Natural killer cell (primary cell): ENCODE measurements at regions not wholly inside any gene's neighbourhood (a gene's known extent, or its start where the extent isn't known, plus 50 kb on each side); places are given as distances from the start of the nearest gene placed in this dataset.

Source experiments
- ATAC-seq, 3 donors: fragments of 150-1000 bp in 2 of 3; fragments of 200-7000 bp in 1 of 3; cut with Tn5 transposase; 1 replicate in 1 of 3; 2 replicates in 2 of 3; pipeline ENCODE4 v1.10.0; 2021; ENCODE audit warnings: mild to moderate bottlenecking in 2 of 3, moderate library complexity in 2 of 3
- DNase-seq, 2 donors: peaks; one replicate each; pipeline versions ENCODE4 v3.0.0 to v3.0.0-alpha.2; 2013 to 2021; ENCODE audit warnings: mixed read lengths in 1 of 2
- H3K27ac ChIP-seq: one replicate; pipeline ENCODE4 v1.5.1; 2013; ENCODE audit warnings: mild to moderate bottlenecking, low read length
- H3K27me3 ChIP-seq: one replicate; pipeline ENCODE4 v1.6.1; 2013; ENCODE audit warnings: low read length; ENCODE audit not compliant: control insufficient read depth, insufficient read depth
- H3K36me3 ChIP-seq: one replicate; pipeline ENCODE4 v1.6.1; 2013; ENCODE audit warnings: low read length; ENCODE audit not compliant: control insufficient read depth, insufficient read depth
- H3K4me1 ChIP-seq: one replicate; pipeline ENCODE4 v1.6.1; 2013; ENCODE audit warnings: low read length; ENCODE audit not compliant: control insufficient read depth, insufficient read depth
- H3K4me3 ChIP-seq: one replicate; pipeline ENCODE4 v1.5.1; 2013; ENCODE audit warnings: low read length
- H3K9me3 ChIP-seq: one replicate; pipeline ENCODE4 v1.6.1; 2013; ENCODE audit warnings: low read length; ENCODE audit not compliant: control insufficient read depth, insufficient read depth
- H3K27ac Mint-ChIP-seq, 2 donors: one replicate each; pipeline ENCODE4 v1.8.0; 2022; ENCODE audit warnings: mild to moderate bottlenecking in 2 of 2, mixed read lengths in 2 of 2, moderate library complexity in 1 of 2
- H3K27me3 Mint-ChIP-seq, 2 donors: one replicate each; pipeline ENCODE4 v1.8.0; 2022; ENCODE audit warnings: low read depth in 2 of 2, mixed read lengths in 2 of 2
- H3K36me3 Mint-ChIP-seq: one replicate; pipeline ENCODE4 v1.8.0; 2022; ENCODE audit warnings: mixed read lengths
- H3K4me1 Mint-ChIP-seq, 2 donors: one replicate each; pipeline ENCODE4 v1.8.0; 2022; ENCODE audit warnings: mixed read lengths in 2 of 2
- H3K4me3 Mint-ChIP-seq: one replicate; pipeline ENCODE4 v1.8.0; 2022; ENCODE audit warnings: mild to moderate bottlenecking, moderate library complexity, mixed read lengths
- H3K9me3 Mint-ChIP-seq, 2 donors: one replicate each; pipeline ENCODE4 v1.8.0; 2022; ENCODE audit warnings: mixed read lengths in 2 of 2
- CTCF ChIP-seq: fragments of 200-600 bp; IDR thresholded peaks from one replicate; pipeline ENCODE4 v1.8.0; 2022; ENCODE audit warnings: antibody characterized with exemption
- whole genome bisulfite sequencing: methylation state at CpG from one replicate; pipeline ENCODE4 v1.1.7; 2013; ENCODE audit warnings: missing lambda C conversion rate; ENCODE audit not compliant: insufficient coverage; 5-methylcytosine and 5-hydroxymethylcytosine counted together
- intact Hi-C: fragments of 100-400 bp; cut with micrococcal nuclease; formaldehyde crosslinking; loops from one replicate; pipeline ENCODE4 v1.14.2; 2022

GRCh38 chr2:62352031-62352430, 154.0 kb downstream of the TMEM17 start:
- Histone ChIP-seq H3K4me3 (no peak overlapping the region), H3K9me3 (no peaks in the 10 kb centered on the region), H3K27ac (no peak overlapping the region), H3K36me3 (no peaks in the 10 kb centered on the region), H3K27me3 (no peaks in the 10 kb centered on the region), H3K4me1 (no peaks in the 10 kb centered on the region)
- TF ChIP-seq CTCF = no peak
- intact Hi-C loops = no loop called here
- no peaks in the 10 kb centered on the region for H3K4me1 Mint-ChIP-seq
- no peak overlapping the region for H3K4me3 Mint-ChIP-seq
- 100% methylated on average over 1 of the region's 1 CpG for WGBS
- peaks cover 2 to 7% of the 10 kb centered on the region in 2 donors for H3K9me3 Mint-ChIP-seq
- no peaks in the 10 kb centered on the region for H3K36me3 Mint-ChIP-seq
- ATAC-seq (no peak), DNase-seq (no peak)
- H3K27ac Mint-ChIP-seq = no peak overlapping the region
- H3K27me3 Mint-ChIP-seq = no peaks in the 10 kb centered on the region

GRCh38 chr2:62349788-62350187, 153.9 kb downstream of the B3GNT2 start:
- WGBS = 95% methylated on average over 6 of the region's 6 CpGs
- DNase-seq (no peak), ATAC-seq (no peak)
- no peaks in the 10 kb centered on the region for H3K27me3 ChIP-seq
- H3K4me3 ChIP-seq = no peak overlapping the region
- H3K27me3 Mint-ChIP-seq = no peaks in the 10 kb centered on the region
- no peaks in the 10 kb centered on the region for H3K36me3 Mint-ChIP-seq
- no peaks in the 10 kb centered on the region for H3K4me1 Mint-ChIP-seq
- intact Hi-C loops = no loop called here
- TF ChIP-seq CTCF = no peak
- no peak overlapping the region for H3K4me3 Mint-ChIP-seq
- H3K9me3 Mint-ChIP-seq = peaks cover 2 to 7% of the 10 kb centered on the region in 2 donors
- no peak overlapping the region for H3K27ac Mint-ChIP-seq
- no peak overlapping the region for H3K27ac ChIP-seq
- no peaks in the 10 kb centered on the region for H3K36me3 ChIP-seq
- H3K9me3 ChIP-seq = no peaks in the 10 kb centered on the region
- H3K4me1 ChIP-seq = no peaks in the 10 kb centered on the region

GRCh38 chr2:62348700-62349099, 152.8 kb downstream of the B3GNT2 start:
- ATAC-seq (no peak), DNase-seq (no peak)
- Histone ChIP-seq H3K36me3 (no peaks in the 10 kb centered on the region), H3K9me3 (no peaks in the 10 kb centered on the region), H3K27ac (no peak overlapping the region), H3K4me1 (no peaks in the 10 kb centered on the region), H3K4me3 (no peak overlapping the region), H3K27me3 (no peaks in the 10 kb centered on the region)
- Mint-ChIP-seq H3K27me3 (no peaks in the 10 kb centered on the region), H3K36me3 (no peaks in the 10 kb centered on the region), H3K4me1 (no peaks in the 10 kb centered on the region), H3K4me3 (no peak overlapping the region), H3K27ac (no peak overlapping the region), H3K9me3 (peaks cover 2 to 7% of the 10 kb centered on the region in 2 donors)
- no CpG with 5 or more reads among the region's 1 CpG for WGBS
- intact Hi-C loops = no loop called here
- no peak for TF ChIP-seq CTCF

- Histone ChIP-seq H3K4me1 (no peaks in the 10 kb centered on the region), H3K27ac (no peak overlapping the region), H3K27me3 (no peaks in the 10 kb centered on the region), H3K4me3 (no peak overlapping the region), H3K9me3 (no peaks in the 10 kb centered on the region), H3K36me3 (no peaks in the 10 kb centered on the region)
- Mint-ChIP-seq H3K27ac (no peak overlapping the region), H3K9me3 (peaks cover 2 to 7% of the 10 kb centered on the region in 2 donors), H3K4me1 (no peaks in the 10 kb centered on the region), H3K36me3 (no peaks in the 10 kb centered on the region), H3K4me3 (no peak overlapping the region), H3K27me3 (no peaks in the 10 kb centered on the region)
- ATAC-seq (no peak), DNase-seq (no peak)
- WGBS = 92% methylated on average over 7 of the region's 7 CpGs
- TF ChIP-seq CTCF = no peak
- intact Hi-C loops = no loop called here
Measured at GRCh38 chr2:62347563-62348270, 151.8 kb downstream of the B3GNT2 start.
